ENCODE measurements at regions not wholly inside any gene's neighbourhood (a gene's known extent, or its start where the extent isn't known, plus 50 kb on each side); places are given as distances from the start of the nearest gene placed in this dataset.

DNA sequence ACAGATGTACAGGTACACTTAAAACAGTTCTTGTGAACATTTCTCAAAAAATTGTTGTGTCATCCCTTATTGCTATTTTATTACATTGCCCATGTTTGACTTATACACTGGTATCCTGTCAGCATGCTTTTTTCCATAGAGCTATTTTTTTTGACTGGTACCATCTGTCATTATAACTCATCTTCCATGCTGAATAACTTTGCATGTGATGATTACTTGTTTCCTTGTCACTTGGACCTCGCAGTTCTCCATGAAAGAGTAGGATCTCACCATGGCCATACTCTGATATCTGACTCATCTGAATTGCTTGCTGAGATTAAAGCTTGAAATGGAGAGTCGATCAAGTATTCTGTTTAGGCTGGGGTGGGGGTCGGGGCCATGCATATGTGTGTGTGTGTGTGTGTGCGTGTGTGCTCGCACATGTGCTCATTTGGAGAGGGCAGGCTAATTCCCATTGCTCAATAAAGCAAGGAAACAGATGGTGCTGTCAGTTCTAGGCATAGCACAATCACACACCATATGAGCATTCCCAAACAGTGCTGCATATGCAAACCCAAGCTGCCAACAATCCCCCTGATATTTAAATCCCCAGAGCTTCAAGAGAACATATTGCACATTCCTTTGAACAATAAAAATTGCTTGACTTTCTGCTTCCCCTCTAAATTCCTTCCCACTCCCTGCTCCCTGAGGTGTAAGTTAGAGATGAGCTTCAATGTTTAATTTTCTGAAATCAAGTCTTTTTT lies 62.9 kb downstream of the NHLRC3 start:
- ATAC-seq (replicated peaks) = no peak
- Mint-ChIP-seq H3K9me3 (no peaks in the 10 kb centered on the region), H3K27ac (no peak overlapping the region), H3K4me1 (peaks cover 3 to 6% of the 10 kb centered on the region in 2 donors), H3K36me3 (no peaks in the 10 kb centered on the region), H3K27me3 (no peaks in the 10 kb centered on the region), H3K4me3 (no peak overlapping the region)
- DNase-seq = no peak

- Mint-ChIP-seq H3K27me3 (no peaks in the 10 kb centered on the region), H3K27ac (no peak overlapping the region), H3K9me3 (no peaks in the 10 kb centered on the region), H3K4me3 (no peak overlapping the region), H3K4me1 (peaks cover 3 to 5% of the 10 kb centered on the region in 2 donors), H3K36me3 (no peaks in the 10 kb centered on the region)
- DNase-seq (no peak), ATAC-seq (replicated peaks) (no peak)
Observed at GRCh38 chr13:39102981-39103490, 64.8 kb downstream of the NHLRC3 start.

DNA sequence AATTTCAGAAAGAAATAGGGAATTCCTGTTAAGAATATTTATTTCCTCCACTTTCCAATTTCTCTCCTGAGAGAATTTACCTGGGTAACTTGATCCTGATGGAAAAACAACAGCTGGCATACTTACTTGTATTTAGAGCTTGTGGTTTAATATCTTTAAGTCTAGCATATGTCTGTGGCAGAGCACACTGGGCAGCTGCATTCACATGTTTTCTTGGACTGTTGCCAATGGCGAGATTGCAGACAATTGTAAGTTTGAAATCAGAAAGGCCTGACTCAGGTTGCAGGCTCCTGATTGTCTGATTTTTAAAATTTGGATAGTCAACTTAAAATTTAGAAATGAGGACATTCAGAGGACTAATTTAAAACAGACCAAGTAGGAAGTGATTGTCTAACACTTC lies 66.9 kb downstream of the NHLRC3 start:
- no peak overlapping the region for H3K4me3 Mint-ChIP-seq
- H3K36me3 Mint-ChIP-seq = no peaks in the 10 kb centered on the region
- DNase-seq (no peak), ATAC-seq (replicated peaks) (no peak)
- H3K27me3 Mint-ChIP-seq = peaks cover 0 to 5% of the 10 kb centered on the region in 2 donors
- H3K9me3 Mint-ChIP-seq = no peaks in the 10 kb centered on the region
- no peaks in the 10 kb centered on the region for H3K4me1 Mint-ChIP-seq
- no peak overlapping the region for H3K27ac Mint-ChIP-seq

- H3K4me3 Mint-ChIP-seq = no peak overlapping the region
- no peaks in the 10 kb centered on the region for H3K36me3 Mint-ChIP-seq
- H3K9me3 Mint-ChIP-seq = no peaks in the 10 kb centered on the region
- H3K27ac Mint-ChIP-seq = no peak overlapping the region
- H3K27me3 Mint-ChIP-seq = peaks cover 0 to 5% of the 10 kb centered on the region in 2 donors
- no peak for ATAC-seq (replicated peaks)
- no peak for DNase-seq
- H3K4me1 Mint-ChIP-seq = no peaks in the 10 kb centered on the region
Observed at GRCh38 chr13:39106216-39107005, 68.2 kb downstream of the NHLRC3 start.

DNA sequence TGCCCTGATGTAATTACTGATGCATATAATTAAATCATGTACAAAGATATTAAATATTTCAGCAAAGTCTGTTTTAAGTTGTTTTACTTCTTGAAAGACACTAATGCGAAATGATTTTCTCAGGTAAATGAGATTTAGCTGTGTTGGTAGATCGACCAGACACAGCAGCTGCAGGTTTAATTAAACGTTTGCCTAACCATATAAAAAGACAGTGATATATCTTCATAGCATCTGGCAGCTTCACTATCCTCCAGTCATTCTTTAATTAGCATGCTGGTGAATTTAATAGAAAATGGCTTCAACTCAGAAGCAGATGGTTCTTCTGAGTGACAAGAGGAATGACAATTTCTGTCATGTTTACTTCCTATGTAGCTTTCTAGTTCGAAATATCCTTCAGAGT lies 69.3 kb downstream of the NHLRC3 start:
- H3K4me3 Mint-ChIP-seq = no peak overlapping the region
- no peaks in the 10 kb centered on the region for H3K4me1 Mint-ChIP-seq
- no peaks in the 10 kb centered on the region for H3K9me3 Mint-ChIP-seq
- H3K27me3 Mint-ChIP-seq = peaks cover 0 to 5% of the 10 kb centered on the region in 2 donors
- no peak for DNase-seq
- ATAC-seq (replicated peaks) = no peak
- no peaks in the 10 kb centered on the region for H3K36me3 Mint-ChIP-seq
- H3K27ac Mint-ChIP-seq = no peak overlapping the region

GRCh38 chr13:39108783-39109182 lies 70.5 kb downstream of the NHLRC3 start:
- Mint-ChIP-seq H3K27ac (no peak overlapping the region), H3K27me3 (peaks cover 0 to 5% of the 10 kb centered on the region in 2 donors)
- no peak for ATAC-seq (replicated peaks)

GRCh38 chr13:39110518-39111097 lies 72.4 kb downstream of the NHLRC3 start:
- DNase-seq (no peak), ATAC-seq (replicated peaks) (no peak)
- no peaks in the 10 kb centered on the region for H3K36me3 Mint-ChIP-seq
- no peaks in the 10 kb centered on the region for H3K4me1 Mint-ChIP-seq
- peaks cover 0 to 5% of the 10 kb centered on the region in 2 donors for H3K27me3 Mint-ChIP-seq
- no peak overlapping the region for H3K4me3 Mint-ChIP-seq
- H3K27ac Mint-ChIP-seq = no peak overlapping the region
- H3K9me3 Mint-ChIP-seq = peaks cover 2% of the 10 kb centered on the region in 2 donors

More at GRCh38 chr13:39108783-39109182, 70.5 kb downstream of the NHLRC3 start:
- Mint-ChIP-seq H3K36me3 (no peaks in the 10 kb centered on the region), H3K4me1 (no peaks in the 10 kb centered on the region), H3K4me3 (no peak overlapping the region), H3K9me3 (no peaks in the 10 kb centered on the region)
- no peak for DNase-seq

DNA sequence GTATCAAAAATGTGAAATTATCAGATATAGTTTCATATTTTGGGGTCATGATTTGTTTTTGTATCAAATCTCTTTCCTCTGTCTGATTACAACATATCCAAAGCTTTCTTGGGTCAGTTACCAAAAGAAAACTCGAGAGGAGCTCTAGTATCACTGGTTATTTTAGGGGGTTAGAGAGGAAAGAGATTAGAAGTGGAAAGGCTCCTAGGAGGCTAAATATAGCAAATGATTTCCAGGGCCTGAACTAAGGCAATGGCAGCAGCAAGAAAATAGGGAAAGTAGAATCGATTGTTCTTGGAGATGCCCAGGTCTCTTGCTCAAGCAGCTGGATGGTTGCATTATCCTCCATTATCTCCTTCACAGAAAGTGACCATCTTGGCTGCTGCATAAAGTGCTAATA lies 72.9 kb downstream of the NHLRC3 start:
- no peak overlapping the region for H3K4me3 Mint-ChIP-seq
- DNase-seq = no peak
- peaks cover 0 to 5% of the 10 kb centered on the region in 2 donors for H3K27me3 Mint-ChIP-seq
- ATAC-seq (replicated peaks) = no peak
- no peaks in the 10 kb centered on the region for H3K4me1 Mint-ChIP-seq
- no peak overlapping the region for H3K27ac Mint-ChIP-seq
- peaks cover 3 to 6% of the 10 kb centered on the region in 2 donors for H3K9me3 Mint-ChIP-seq
- H3K36me3 Mint-ChIP-seq = no peaks in the 10 kb centered on the region

DNA sequence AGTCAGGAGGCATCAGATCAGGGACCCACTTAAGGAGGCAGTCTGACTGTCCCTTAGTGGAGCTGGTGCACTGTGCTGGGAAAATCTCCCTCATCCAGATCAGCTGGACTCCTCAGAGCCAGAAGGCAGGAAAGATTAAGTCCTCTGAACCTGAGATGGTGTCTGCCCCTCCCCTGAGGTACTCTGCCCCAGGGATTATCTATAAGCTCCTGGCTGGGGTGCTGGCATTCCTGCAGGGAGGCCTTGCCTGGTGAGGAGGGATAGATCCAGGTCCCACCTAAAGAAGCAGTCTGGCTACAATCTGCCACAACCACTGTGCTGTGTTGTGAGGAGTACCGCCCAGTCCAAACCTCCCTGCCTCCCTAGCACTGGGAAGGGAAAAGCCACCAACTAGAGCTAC lies 81.2 kb downstream of the NHLRC3 start:
- no peak overlapping the region for H3K27ac Mint-ChIP-seq
- peaks cover 11 to 19% of the 10 kb centered on the region in 2 donors for H3K27me3 Mint-ChIP-seq
- H3K36me3 Mint-ChIP-seq = peaks cover 0 to 6% of the 10 kb centered on the region in 2 donors
- ATAC-seq (replicated peaks) = no peak
- H3K4me3 Mint-ChIP-seq = no peak overlapping the region
- peaks cover 8 to 13% of the 10 kb centered on the region in 2 donors for H3K9me3 Mint-ChIP-seq
- H3K4me1 Mint-ChIP-seq = no peaks in the 10 kb centered on the region
- no peak for DNase-seq

DNA sequence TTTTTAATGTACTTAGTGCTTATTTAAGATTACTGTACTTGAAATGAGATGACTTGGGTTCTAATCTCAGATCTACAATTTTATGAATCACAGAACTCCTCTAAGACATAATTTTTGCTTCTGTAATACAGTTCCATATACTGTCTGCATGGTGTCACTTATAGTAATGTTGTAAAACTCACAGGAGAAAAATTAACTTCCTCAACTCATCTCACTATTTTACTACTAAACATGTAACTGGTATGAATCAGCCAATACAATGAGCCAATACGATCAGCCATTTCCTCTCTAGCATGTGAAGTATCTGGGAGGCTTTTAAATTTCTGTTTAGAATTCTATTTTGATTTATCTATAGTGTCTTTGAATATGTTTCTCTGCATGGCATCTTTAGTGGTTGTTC lies 85.3 kb downstream of the NHLRC3 start:
- peaks cover 0 to 2% of the 10 kb centered on the region in 2 donors for H3K36me3 Mint-ChIP-seq
- no peak for ATAC-seq (replicated peaks)
- peaks cover 0 to 7% of the 10 kb centered on the region in 2 donors for H3K27me3 Mint-ChIP-seq
- peaks cover under 1 to 3% of the 10 kb centered on the region in 2 donors for H3K9me3 Mint-ChIP-seq
- no peak overlapping the region for H3K27ac Mint-ChIP-seq
- H3K4me3 Mint-ChIP-seq = no peak overlapping the region
- DNase-seq = no peak
- H3K4me1 Mint-ChIP-seq = no peaks in the 10 kb centered on the region

DNA sequence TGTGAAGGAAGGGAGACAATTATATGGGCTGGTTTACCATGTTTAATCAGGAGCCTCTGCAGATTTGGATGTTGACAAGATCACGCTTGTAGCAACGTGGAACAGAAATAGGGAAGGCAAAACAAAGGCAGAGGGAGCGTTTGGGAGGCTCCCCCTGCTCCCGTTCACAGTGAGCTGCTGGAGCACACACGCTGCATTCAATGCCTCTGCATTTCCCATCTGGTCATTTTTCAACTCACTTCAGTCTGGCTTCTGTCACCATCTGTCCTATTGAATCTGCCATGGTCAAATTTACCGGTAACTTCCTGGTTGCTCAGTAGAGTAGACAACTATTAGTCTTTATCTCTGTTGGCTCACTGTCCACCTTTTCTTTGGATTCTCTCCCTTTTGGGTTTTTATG lies 91.0 kb downstream of the NHLRC3 start:
- Mint-ChIP-seq H3K9me3 (no peaks in the 10 kb centered on the region), H3K27ac (no peak overlapping the region), H3K4me3 (no peak overlapping the region), H3K27me3 (peaks cover 5% of the 10 kb centered on the region in 2 donors), H3K36me3 (no peaks in the 10 kb centered on the region), H3K4me1 (no peaks in the 10 kb centered on the region)
- ATAC-seq (replicated peaks) = no peak
- no peak for DNase-seq

DNA sequence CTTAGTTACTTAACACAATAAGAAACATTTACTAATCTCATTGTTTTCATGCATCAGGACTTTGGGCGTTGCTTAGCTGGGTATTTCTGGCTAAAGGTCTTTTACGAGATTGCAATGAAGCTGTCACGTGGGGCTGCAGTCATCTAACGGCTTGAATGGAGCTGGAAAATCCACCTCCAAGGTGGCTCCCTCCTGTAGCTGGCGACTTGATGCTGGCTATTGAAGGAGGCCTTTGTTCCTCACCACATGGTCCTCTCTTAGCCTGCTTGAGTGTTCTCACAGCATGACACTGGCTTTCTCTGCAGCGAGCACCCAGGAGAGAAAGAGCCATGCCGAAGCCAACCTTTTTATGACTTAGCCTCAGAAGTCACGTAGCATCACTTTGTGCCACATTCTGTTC lies 92.0 kb downstream of the NHLRC3 start:
- H3K4me1 Mint-ChIP-seq = no peaks in the 10 kb centered on the region
- H3K27me3 Mint-ChIP-seq = peaks cover 5% of the 10 kb centered on the region in 2 donors
- no peak for ATAC-seq (replicated peaks)
- no peak overlapping the region for H3K27ac Mint-ChIP-seq
- no peak overlapping the region for H3K4me3 Mint-ChIP-seq
- H3K9me3 Mint-ChIP-seq = no peaks in the 10 kb centered on the region
- no peak for DNase-seq
- no peaks in the 10 kb centered on the region for H3K36me3 Mint-ChIP-seq

GRCh38 chr13:39132286-39133230 lies 94.3 kb downstream of the NHLRC3 start:
- Mint-ChIP-seq H3K27ac (no peak overlapping the region), H3K36me3 (no peaks in the 10 kb centered on the region), H3K4me1 (no peaks in the 10 kb centered on the region), H3K4me3 (no peak overlapping the region), H3K9me3 (no peaks in the 10 kb centered on the region), H3K27me3 (peaks cover 5% of the 10 kb centered on the region in 2 donors)
- DNase-seq (no peak), ATAC-seq (replicated peaks) (no peak)

DNA sequence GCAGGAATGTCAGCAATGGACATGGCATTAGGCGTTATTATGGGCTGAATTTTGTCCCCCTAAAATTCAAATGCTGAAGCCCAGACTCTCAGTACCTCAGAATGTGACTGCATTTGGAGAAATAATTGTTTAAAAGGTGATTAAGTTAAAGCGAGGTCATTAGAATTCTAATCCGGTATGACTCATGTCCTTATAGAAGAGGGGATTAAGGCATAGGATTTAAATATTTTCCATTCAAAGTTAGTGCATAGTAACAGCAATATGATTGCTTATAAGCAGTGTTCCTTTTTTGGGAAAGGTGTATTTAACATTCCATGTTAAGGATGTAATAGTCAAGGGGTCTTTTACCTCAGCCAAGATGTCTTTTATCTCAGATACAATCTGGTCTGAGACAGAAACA lies 95.5 kb downstream of the NHLRC3 start:
- ATAC-seq (replicated peaks) (no peak), DNase-seq (no peak)
- Mint-ChIP-seq H3K27me3 (peaks cover 5% of the 10 kb centered on the region in 2 donors), H3K27ac (no peak overlapping the region), H3K4me3 (no peak overlapping the region), H3K9me3 (no peaks in the 10 kb centered on the region), H3K36me3 (no peaks in the 10 kb centered on the region), H3K4me1 (no peaks in the 10 kb centered on the region)

Measured in stimulated activated naive B cell treated with anti-CD40 and anti-IgM and Interleukin-4, amounts not matched to agents 10 μg/mL and 1 μg/mL and 100 μg/mL, for 72 hours (primary cell).